Loucy (cell line): ENCODE measurements at regions not wholly inside any gene's neighbourhood (a gene's known extent, or its start where the extent isn't known, plus 50 kb on each side); places are given as distances from the start of the nearest gene placed in this dataset.

Source experiments
- CTCF ChIP-seq: fragments of 200-600 bp; sonication (generic); conservative IDR thresholded peaks from 2 replicates; pipeline ENCODE4 v1.5.1; 2014; ENCODE audit warnings: mild to moderate bottlenecking, antibody characterized with exemption, low read length
- EZH2phosphoT487 ChIP-seq: fragments of 200-600 bp; IDR thresholded peaks from 2 replicates; pipeline ENCODE4 v1.6.1; 2018; ENCODE audit warnings: antibody characterized with exemption, mild to moderate bottlenecking, moderate library complexity, borderline replicate concordance

GRCh38 chr7:76133839-76134238 is 67.9 kb upstream of the SRRM3 start:
- TF ChIP-seq CTCF, result no peak
- no peak for TF ChIP-seq EZH2phosphoT487
